HG03432 (cell line): ENCODE measurements at regions not wholly inside any gene's neighbourhood (a gene's known extent, or its start where the extent isn't known, plus 50 kb on each side); places are given as distances from the start of the nearest gene placed in this dataset.
A peak's percentile ranks its signal among the peaks of the same experiment; 100 is the strongest.

ENCODE experiments used
- ATAC-seq: cut with Tn5 transposase; IDR thresholded peaks from one replicate; pipeline ENCODE4 v1.9.1; 2021; ENCODE audit warnings: mild to moderate bottlenecking, moderate library complexity; ENCODE audit not compliant: unreplicated experiment

DNA sequence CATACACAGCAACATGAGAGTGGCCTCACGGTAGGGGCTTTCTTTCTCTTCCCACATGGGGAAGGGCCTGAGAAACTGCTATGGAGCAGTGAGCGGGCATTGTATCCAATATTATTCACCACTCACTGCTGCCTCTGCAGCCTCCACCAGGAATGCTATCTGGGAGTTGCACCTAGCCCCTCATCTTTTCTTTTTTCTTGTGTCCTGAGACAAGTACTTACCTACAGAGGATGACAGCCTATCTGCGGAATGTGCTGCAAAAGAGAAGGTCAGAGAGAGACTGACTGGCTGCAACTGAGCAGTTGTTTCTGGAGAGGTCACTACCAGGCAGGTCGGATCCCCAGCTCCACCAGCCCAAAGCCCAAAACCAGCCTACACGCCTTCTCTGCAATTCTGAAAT lies 52.1 kb upstream of the HTATIP2 start:
- ATAC-seq, result no peak

GRCh38 chr11:20310596-20311394 lies 52.7 kb upstream of the HTATIP2 start:
- no peak for ATAC-seq

DNA sequence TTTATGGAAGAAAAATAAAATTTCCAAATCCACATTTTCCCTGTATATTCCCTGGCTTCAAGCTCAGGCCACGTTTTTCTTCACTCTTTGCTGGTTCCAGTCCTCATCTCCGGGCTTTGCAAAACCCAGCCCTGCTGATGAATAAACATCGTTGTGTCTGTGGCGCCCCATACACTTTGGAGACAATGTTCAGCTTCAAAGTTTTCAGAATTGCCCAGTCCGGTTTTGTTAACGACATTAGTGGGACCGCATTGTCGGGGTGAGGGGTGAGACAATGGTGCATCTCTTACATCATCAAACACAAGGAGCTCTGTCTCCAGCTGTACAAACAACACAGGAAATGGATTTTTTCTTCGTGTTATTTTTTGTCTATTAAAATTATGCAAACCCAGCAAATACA lies 53.4 kb upstream of the HTATIP2 start:
- ATAC-seq, result no peak

GRCh38 chr11:20309231-20310025 lies 54.1 kb upstream of the HTATIP2 start:
- no peak for ATAC-seq

GRCh38 chr11:20308601-20309000 lies 54.9 kb upstream of the HTATIP2 start:
- no peak for ATAC-seq

GRCh38 chr11:20303391-20303965 lies 60.0 kb upstream of the HTATIP2 start:
- no peak for ATAC-seq

GRCh38 chr11:20293992-20294391 lies 69.5 kb upstream of the HTATIP2 start:
- ATAC-seq, result no peak

GRCh38 chr11:20293531-20293930 lies 70.0 kb upstream of the HTATIP2 start:
- no peak for ATAC-seq

- ATAC-seq, result no peak
Measured at GRCh38 chr11:20289732-20290131, 73.8 kb upstream of the HTATIP2 start.

GRCh38 chr11:20283475-20283874 lies 80.0 kb upstream of the HTATIP2 start:
- no peak for ATAC-seq

DNA sequence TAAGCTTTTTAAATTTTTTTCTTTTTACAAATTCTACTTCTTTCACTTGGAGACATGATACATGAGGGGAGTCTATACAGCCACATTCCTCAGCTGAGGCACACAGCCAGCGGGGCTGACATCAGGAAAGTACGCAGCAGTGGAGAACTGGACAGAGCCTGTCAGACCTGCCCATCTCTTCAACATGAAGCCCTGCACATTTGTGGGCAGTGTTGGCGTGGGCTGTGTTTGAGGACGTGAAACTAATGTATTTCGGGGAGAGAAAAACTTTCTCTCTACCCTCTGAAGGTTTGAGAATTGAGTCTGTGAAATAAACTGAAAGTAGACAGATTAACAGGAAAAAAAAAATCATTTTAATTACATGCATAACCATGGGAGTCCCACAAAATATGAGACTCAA lies 84.8 kb upstream of the HTATIP2 start:
- ATAC-seq, result no peak

- no peak for ATAC-seq
Measured at GRCh38 chr11:20277014-20277413, 86.5 kb upstream of the HTATIP2 start.

GRCh38 chr11:20275987-20276965 lies 87.2 kb upstream of the HTATIP2 start:
- no peak for ATAC-seq

GRCh38 chr11:20274031-20274430 lies 89.5 kb upstream of the HTATIP2 start:
- ATAC-seq, result peak; percentile 63

GRCh38 chr11:20261526-20261925 lies 101.3 kb upstream of the DBX1 start:
- no peak for ATAC-seq

- ATAC-seq, result no peak
Measured at GRCh38 chr11:20260307-20260706, 100.0 kb upstream of the DBX1 start.

DNA sequence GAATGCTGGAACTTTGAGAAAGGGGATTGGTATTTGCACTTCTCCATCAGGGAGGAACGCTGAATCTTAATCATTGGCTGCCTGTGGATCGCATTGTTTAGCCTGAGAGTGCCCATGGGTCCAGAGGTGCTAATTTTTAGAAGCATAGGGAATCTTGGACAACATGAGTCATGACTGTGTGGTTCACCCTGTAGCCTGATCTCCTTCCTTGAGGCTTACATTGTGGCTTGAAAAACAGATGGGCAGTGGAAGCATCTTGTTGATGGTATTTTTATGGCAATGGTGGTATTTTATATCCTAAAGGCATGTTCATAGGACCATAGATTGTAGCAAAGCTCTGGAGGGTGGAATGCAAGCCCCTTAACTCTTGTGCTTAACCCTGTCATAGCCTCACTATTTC lies 99.2 kb upstream of the DBX1 start:
- ATAC-seq, result no peak

DNA sequence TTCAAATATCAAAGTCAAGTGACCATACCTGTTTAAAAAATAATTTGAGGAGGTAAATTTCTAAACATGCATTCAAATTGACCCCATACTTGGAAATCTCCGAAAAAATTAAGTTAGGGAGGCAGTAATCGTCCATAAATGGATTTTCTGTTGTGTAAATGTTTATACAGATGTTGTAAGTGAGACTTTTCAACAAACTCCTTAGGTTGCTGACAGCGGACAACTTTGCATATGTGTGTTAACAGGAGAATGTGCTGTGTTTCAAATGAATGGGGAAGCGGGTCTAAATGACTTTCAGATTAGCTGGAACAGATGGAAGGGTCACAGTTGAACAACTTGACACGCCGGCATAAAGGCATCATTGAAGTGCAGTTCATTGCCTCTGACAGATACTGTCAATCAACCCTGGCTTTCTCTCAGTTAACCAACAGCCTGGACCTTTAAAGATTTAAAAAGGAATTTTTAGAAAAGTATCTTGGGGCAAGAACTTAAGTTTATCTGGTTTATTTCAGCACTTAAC lies 98.2 kb upstream of the DBX1 start:
- no peak for ATAC-seq

DNA sequence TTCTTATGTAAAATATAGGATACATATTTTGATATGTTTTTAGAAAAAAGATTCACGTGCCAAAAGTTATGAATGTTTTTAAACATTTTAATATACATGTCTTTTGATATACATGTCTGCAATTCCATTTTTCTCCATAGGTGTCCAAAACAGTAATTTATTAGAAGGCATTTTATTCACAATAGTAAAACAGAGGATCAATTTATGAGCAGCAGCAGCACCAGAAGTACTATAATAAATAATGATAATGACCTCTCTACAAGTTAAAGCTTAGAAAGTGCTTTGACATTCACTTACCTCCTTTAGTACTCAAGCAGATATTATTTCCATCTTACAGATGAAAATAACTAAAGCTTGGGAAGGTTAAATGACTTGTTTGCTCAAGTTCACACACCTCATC lies 96.7 kb upstream of the DBX1 start:
- ATAC-seq, result no peak

GRCh38 chr11:20253796-20254195 lies 93.5 kb upstream of the DBX1 start:
- no peak for ATAC-seq

- ATAC-seq, result no peak
Measured at GRCh38 chr11:20251496-20251895, 91.2 kb upstream of the DBX1 start.
